Neutrophil (primary cell): ENCODE measurements at regions not wholly inside any gene's neighbourhood (a gene's known extent, or its start where the extent isn't known, plus 50 kb on each side); places are given as distances from the start of the nearest gene placed in this dataset.

ENCODE experiments used
- H3K27ac ChIP-seq: fragments of 200-600 bp; sonication (generic); 2 replicates; pipeline ENCODE4 v1.5.1; 2016; ENCODE audit warnings: mild to moderate bottlenecking, moderate library complexity
- H3K27me3 ChIP-seq: fragments of 200-600 bp; sonication (generic); 2 replicates; pipeline ENCODE4 v1.6.0; 2016; ENCODE audit warnings: mild to moderate bottlenecking
- H3K36me3 ChIP-seq: fragments of 200-600 bp; sonication (generic); 2 replicates; pipeline ENCODE4 v1.5.1; 2017
- H3K4me1 ChIP-seq, 2 experiments: fragments of 200-600 bp in 1 of 2; sonication (generic) in 1 of 2; 1 replicate in 1 of 2; 2 replicates in 1 of 2; pipeline versions ENCODE4 v1.5.1 to v1.6.1; 2013 to 2016; ENCODE audit warnings: low read depth in 1 of 2, low read length in 1 of 2, mild to moderate bottlenecking in 1 of 2, moderate library complexity in 1 of 2; ENCODE audit not compliant: control insufficient read depth in 1 of 2, insufficient read depth in 1 of 2
- H3K4me3 ChIP-seq, 2 experiments: fragments of 200-600 bp in 1 of 2; sonication (generic) in 1 of 2; 1 replicate in 1 of 2; 2 replicates in 1 of 2; pipeline ENCODE4 v1.5.1; 2013 to 2016; ENCODE audit warnings: low read depth in 1 of 2, low read length in 1 of 2, mild to moderate bottlenecking in 1 of 2, moderate library complexity in 1 of 2
- H3K9me3 ChIP-seq: fragments of 200-600 bp; sonication (generic); 2 replicates; pipeline ENCODE4 v1.5.1; 2016
- CTCF ChIP-seq: fragments of 200-600 bp; sonication (generic); IDR thresholded peaks from 2 replicates; pipeline ENCODE4 v1.5.1; 2016; ENCODE audit warnings: antibody characterized with exemption

GRCh38 chr12:83864054-83864453 lies 1048.5 kb downstream of the SLC6A15 start:
- H3K27ac ChIP-seq: no peak overlapping the region
- no peaks in the 10 kb centered on the region for H3K27me3 ChIP-seq
- no peak overlapping the region for H3K4me3 ChIP-seq
- H3K36me3 ChIP-seq: no peaks in the 10 kb centered on the region
- no peak for TF ChIP-seq CTCF
- no peaks in the 10 kb centered on the region for H3K9me3 ChIP-seq
- H3K4me1 ChIP-seq: no peaks in the 10 kb centered on the region

- H3K36me3 ChIP-seq: no peaks in the 10 kb centered on the region
- no peak for TF ChIP-seq CTCF
- H3K4me3 ChIP-seq: no peak overlapping the region
- no peaks in the 10 kb centered on the region for H3K9me3 ChIP-seq
- H3K27me3 ChIP-seq: no peaks in the 10 kb centered on the region
- H3K27ac ChIP-seq: no peak overlapping the region
- H3K4me1 ChIP-seq: no peaks in the 10 kb centered on the region
Observed at GRCh38 chr12:83859021-83859420, 1053.6 kb downstream of the SLC6A15 start.

GRCh38 chr12:83856803-83857202 lies 1055.8 kb downstream of the SLC6A15 start:
- no peaks in the 10 kb centered on the region for H3K9me3 ChIP-seq
- no peak overlapping the region for H3K4me3 ChIP-seq
- H3K27me3 ChIP-seq: no peaks in the 10 kb centered on the region
- no peaks in the 10 kb centered on the region for H3K4me1 ChIP-seq
- no peaks in the 10 kb centered on the region for H3K36me3 ChIP-seq
- H3K27ac ChIP-seq: no peak overlapping the region
- no peak for TF ChIP-seq CTCF

GRCh38 chr12:83850531-83850930 lies 1062.1 kb downstream of the SLC6A15 start:
- Histone ChIP-seq H3K9me3 (no peaks in the 10 kb centered on the region), H3K36me3 (no peaks in the 10 kb centered on the region), H3K4me1 (no peaks in the 10 kb centered on the region), H3K4me3 (no peak overlapping the region), H3K27me3 (no peaks in the 10 kb centered on the region), H3K27ac (no peak overlapping the region)
- no peak for TF ChIP-seq CTCF

- Histone ChIP-seq H3K36me3 (no peaks in the 10 kb centered on the region), H3K4me1 (no peaks in the 10 kb centered on the region), H3K4me3 (no peak overlapping the region), H3K9me3 (no peaks in the 10 kb centered on the region), H3K27ac (no peak overlapping the region), H3K27me3 (no peaks in the 10 kb centered on the region)
- no peak for TF ChIP-seq CTCF
Observed at GRCh38 chr12:83848702-83849101, 1063.9 kb downstream of the SLC6A15 start.

GRCh38 chr12:83843541-83843940 lies 1069.1 kb downstream of the SLC6A15 start:
- Histone ChIP-seq H3K4me3 (no peak overlapping the region), H3K27me3 (no peaks in the 10 kb centered on the region), H3K9me3 (no peaks in the 10 kb centered on the region), H3K27ac (no peak overlapping the region), H3K36me3 (no peaks in the 10 kb centered on the region), H3K4me1 (no peaks in the 10 kb centered on the region)
- no peak for TF ChIP-seq CTCF
